Transverse colon (tissue), 4 donors: ENCODE measurements at regions not wholly inside any gene's neighbourhood (a gene's known extent, or its start where the extent isn't known, plus 50 kb on each side); places are given as distances from the start of the nearest gene placed in this dataset.

Source experiments
- CTCF ChIP-seq, 5 experiments: fragments of 200-600 bp in 3 of 5; fragments of 450-650 bp in 2 of 5; sonication (generic) in 3 of 5; IDR thresholded peaks; 1 replicate in 2 of 5; 2 replicates in 3 of 5; pipeline ENCODE4 v1.5.1; 2016 to 2017; ENCODE audit warnings: antibody characterized with exemption in 5 of 5, inconsistent platforms in 3 of 5, mild to moderate bottlenecking in 2 of 5, moderate library complexity in 1 of 5
- EP300 ChIP-seq: sonication (generic); formaldehyde crosslinking; IDR thresholded peaks from one replicate; pipeline ENCODE4 v1.6.1; 2017; ENCODE audit warnings: antibody characterized with exemption, low read depth
- POLR2A ChIP-seq: fragments of 450-650 bp; IDR thresholded peaks from one replicate; pipeline ENCODE4 v1.6.1; 2016; ENCODE audit warnings: antibody characterized with exemption, mild to moderate bottlenecking, moderate library complexity
- POLR2AphosphoS5 ChIP-seq, 3 donors: sonication (generic); formaldehyde crosslinking; IDR thresholded peaks; one replicate each; pipeline ENCODE4 v1.6.1; 2016; ENCODE audit warnings: antibody characterized with exemption in 3 of 3

- no peak for TF ChIP-seq POLR2AphosphoS5 (IDR thresholded peaks at IDR 0.05)
- no peak for TF ChIP-seq CTCF (IDR thresholded peaks at IDR 0.05)
- no peak for TF ChIP-seq EP300
- no peak for TF ChIP-seq POLR2A
Measured at GRCh38 chr4:177251237-177251636, 58.4 kb upstream of the NEIL3 start.
